H9 (cell line): ENCODE measurements at regions not wholly inside any gene's neighbourhood (a gene's known extent, or its start where the extent isn't known, plus 50 kb on each side); places are given as distances from the start of the nearest gene placed in this dataset.

ENCODE experiments used
- DNase-seq: peaks from one replicate; pipeline ENCODE4 v3.0.0-alpha.2; 2017
- H2AFZ ChIP-seq: one replicate; pipeline ENCODE4 v1.6.1; 2013; ENCODE audit warnings: mild to moderate bottlenecking, low read length, control low read depth, moderate library complexity
- H2AK5ac ChIP-seq: 2 replicates; pipeline ENCODE4 v1.6.1; 2013; ENCODE audit warnings: low read length, control low read depth, mixed read lengths; ENCODE audit not compliant: insufficient read length
- H2BK120ac ChIP-seq: one replicate; pipeline ENCODE4 v1.6.1; 2013; ENCODE audit warnings: low read depth, mild to moderate bottlenecking, low read length, control low read depth, inconsistent platforms; ENCODE audit not compliant: poor library complexity, severe bottlenecking
- H2BK12ac ChIP-seq: 2 replicates; pipeline ENCODE4 v1.6.1; 2013; ENCODE audit warnings: low read length, control low read depth, mixed read lengths, low read depth; ENCODE audit not compliant: insufficient read length
- H2BK15ac ChIP-seq: 2 replicates; pipeline ENCODE4 v1.6.1; 2013; ENCODE audit warnings: low read depth, low read length, control low read depth
- H2BK20ac ChIP-seq: one replicate; pipeline ENCODE4 v1.6.1; 2013; ENCODE audit warnings: low read depth, mild to moderate bottlenecking, low read length, control low read depth, inconsistent platforms; ENCODE audit not compliant: poor library complexity, severe bottlenecking
- H2BK5ac ChIP-seq: 2 replicates; pipeline ENCODE4 v1.6.1; 2013; ENCODE audit warnings: low read length, control low read depth, mixed read lengths; ENCODE audit not compliant: insufficient read length
- H3K14ac ChIP-seq: 2 replicates; pipeline ENCODE4 v1.6.1; 2013; ENCODE audit warnings: low read length, control low read depth; ENCODE audit not compliant: insufficient read depth
- H3K18ac ChIP-seq: 2 replicates; pipeline ENCODE4 v1.6.1; 2013; ENCODE audit warnings: low read depth, mild to moderate bottlenecking, mixed read lengths, low read length, control low read depth; ENCODE audit not compliant: insufficient read length
- H3K23ac ChIP-seq: 2 replicates; pipeline ENCODE4 v1.6.1; 2013; ENCODE audit warnings: low read length, control low read depth, mixed read lengths, low read depth; ENCODE audit not compliant: insufficient read length
- H3K23me2 ChIP-seq: 2 replicates; pipeline ENCODE4 v1.6.1; 2013; ENCODE audit warnings: low read depth, mild to moderate bottlenecking, mixed read lengths, low read length, control low read depth; ENCODE audit not compliant: insufficient read length, poor library complexity, severe bottlenecking
- H3K27ac ChIP-seq: 2 replicates; pipeline ENCODE4 v1.5.1; 2013; ENCODE audit warnings: low read length, control low read depth, mixed read lengths, low read depth; ENCODE audit not compliant: insufficient read length
- H3K27me3 ChIP-seq: 2 replicates; pipeline ENCODE4 v1.6.1; 2013; ENCODE audit warnings: low read length, control low read depth, inconsistent platforms; ENCODE audit not compliant: insufficient read depth
- H3K4ac ChIP-seq: 2 replicates; pipeline ENCODE4 v1.6.1; 2013; ENCODE audit warnings: low read depth, mild to moderate bottlenecking, control low read depth, inconsistent platforms, low read length, moderate library complexity
- H3K4me1 ChIP-seq: 2 replicates; pipeline ENCODE4 v1.6.1; 2013; ENCODE audit warnings: low read length, control low read depth, inconsistent platforms; ENCODE audit not compliant: insufficient read depth
- H3K4me2 ChIP-seq: 2 replicates; pipeline ENCODE4 v1.6.1; 2013; ENCODE audit warnings: low read length, control low read depth, mixed read lengths; ENCODE audit not compliant: insufficient read length, insufficient read depth
- H3K56ac ChIP-seq: 2 replicates; pipeline ENCODE4 v1.6.1; 2013; ENCODE audit warnings: low read depth, mild to moderate bottlenecking, mixed read lengths, low read length, control low read depth; ENCODE audit not compliant: insufficient read length
- H3K79me1 ChIP-seq: 2 replicates; pipeline ENCODE4 v1.6.1; 2013; ENCODE audit warnings: low read depth, mild to moderate bottlenecking, moderate library complexity, low read length, control low read depth, inconsistent platforms; ENCODE audit not compliant: insufficient read depth, poor library complexity, severe bottlenecking
- H3K79me2 ChIP-seq: 2 replicates; pipeline ENCODE4 v1.6.1; 2013; ENCODE audit warnings: low read length, control low read depth, inconsistent platforms; ENCODE audit not compliant: insufficient read depth
- H3K9ac ChIP-seq: 2 replicates; pipeline ENCODE4 v1.6.1; 2013; ENCODE audit warnings: low read length, control low read depth, mixed read lengths; ENCODE audit not compliant: insufficient read length; ENCODE audit errors: extremely low read depth
- H3K9me3 ChIP-seq: one replicate; pipeline ENCODE4 v1.6.1; 2013; ENCODE audit warnings: low read depth, low read length, inconsistent platforms; ENCODE audit not compliant: control insufficient read depth
- H3T11ph ChIP-seq: one replicate; pipeline ENCODE4 v1.6.1; 2013; ENCODE audit warnings: mild to moderate bottlenecking, low read length, control low read depth, inconsistent platforms
- H4K20me1 ChIP-seq: one replicate; pipeline ENCODE4 v1.6.1; 2013; ENCODE audit not compliant: control insufficient read depth, insufficient read length, insufficient read depth
- H4K5ac ChIP-seq: 2 replicates; pipeline ENCODE4 v1.6.1; 2013; ENCODE audit warnings: low read depth, mild to moderate bottlenecking, mixed read lengths, low read length, control low read depth; ENCODE audit not compliant: insufficient read length
- H4K8ac ChIP-seq: replicated peaks from 2 replicates; pipeline ENCODE4 v1.6.1; 2013; ENCODE audit warnings: low read length, control low read depth, mixed read lengths, low read depth; ENCODE audit not compliant: insufficient read length
- H4K91ac ChIP-seq: 2 replicates; pipeline ENCODE4 v1.6.1; 2013; ENCODE audit warnings: low read depth, mild to moderate bottlenecking, moderate library complexity, mixed read lengths, low read length, control low read depth; ENCODE audit not compliant: insufficient read length
- H3K27ac Mint-ChIP-seq, 3 experiments: 2 replicates in 2 of 3; 3 replicates in 1 of 3; pipeline ENCODE4 v1.8.0; 2020 to 2021; ENCODE audit warnings: mixed read lengths in 3 of 3, mild to moderate bottlenecking in 1 of 3, moderate library complexity in 1 of 3
- H3K27me3 Mint-ChIP-seq: 2 replicates; pipeline ENCODE4 v1.8.0; 2021; ENCODE audit warnings: low read depth, mild to moderate bottlenecking, moderate library complexity, mixed read lengths
- H3K36me3 Mint-ChIP-seq, 3 experiments: 2 replicates in 2 of 3; 3 replicates in 1 of 3; pipeline ENCODE4 v1.8.0; 2020 to 2021; ENCODE audit warnings: low read depth in 3 of 3, mixed read lengths in 3 of 3; ENCODE audit not compliant: insufficient read depth in 1 of 3
- H3K4me1 Mint-ChIP-seq, 2 experiments: 2 replicates each; pipeline ENCODE4 v1.8.0; 2020; ENCODE audit warnings: mixed read lengths in 2 of 2
- H3K4me3 Mint-ChIP-seq, 2 experiments: 2 replicates in 1 of 2; 3 replicates in 1 of 2; pipeline ENCODE4 v1.8.0; 2020 to 2021; ENCODE audit warnings: mild to moderate bottlenecking in 2 of 2, mixed read lengths in 2 of 2, moderate library complexity in 1 of 2
- H3K9me3 Mint-ChIP-seq, 2 experiments: 2 replicates in 1 of 2; 3 replicates in 1 of 2; pipeline ENCODE4 v1.8.0; 2020; ENCODE audit warnings: mild to moderate bottlenecking in 2 of 2, mixed read lengths in 2 of 2, moderate library complexity in 1 of 2
- WGBS: extraction: QIAGEN DNeasy Blood & Tissue Kit; methylation state at CpG from one replicate; pipeline ENCODE4 v1.1.7; 2013; ENCODE audit warnings: missing lambda C conversion rate, low lambda C conversion rate, mixed read lengths; ENCODE audit not compliant: insufficient read length; ENCODE audit errors: extremely low coverage; 5-methylcytosine and 5-hydroxymethylcytosine counted together
- TF ChIP-seq, protein P1 (sequence below): fragments of 200-600 bp; sonication (generic); conservative IDR thresholded peaks from 3 replicates; pipeline ENCODE4 v1.8.0; 2021; ENCODE audit warnings: antibody characterized with exemption, mild to moderate bottlenecking

DNA sequence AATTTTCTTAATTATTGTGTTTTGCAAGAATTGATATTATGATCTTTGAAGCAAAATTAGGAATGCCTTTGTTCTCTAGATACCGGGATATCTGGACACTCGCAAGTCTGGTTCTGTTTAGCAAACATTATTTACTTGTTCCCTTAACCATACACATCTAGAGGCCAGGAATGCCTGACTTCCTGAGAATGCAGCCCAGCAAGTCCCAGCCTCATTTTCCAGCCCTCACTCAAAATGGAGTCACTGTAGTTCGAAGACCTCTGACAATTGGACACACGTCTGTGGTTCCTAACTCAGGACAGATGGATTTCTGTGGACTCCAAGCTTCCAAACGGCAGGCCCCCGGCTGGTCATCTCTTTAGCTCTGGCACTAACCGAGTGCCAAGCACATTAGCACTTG, 355.4 kb upstream of the RBFOX1 start:
- Mint-ChIP-seq H3K36me3 (no peaks in the 10 kb centered on the region), H3K4me1 (peaks cover 3 to 4% of the 10 kb centered on the region in 2 experiments; a peak in 3 of 4 replicates), H3K27me3 (peaks cover 2% of the 10 kb centered on the region), H3K27ac (no peak overlapping the region; a peak in 1 of 7 replicates), H3K9me3 (peaks cover 2 to 5% of the 10 kb centered on the region in 2 experiments; a peak in 3 of 5 replicates), H3K4me3 (no peak overlapping the region)
- Histone ChIP-seq H3K27ac (no peak overlapping the region), H2BK12ac (no peak overlapping the region), H4K5ac (no peak overlapping the region), H3K23ac (no peak overlapping the region), H2BK20ac (no peak overlapping the region), H3K56ac (no peak overlapping the region), H3K14ac (no peak overlapping the region), H3K9ac (no peak overlapping the region), H3K79me1 (no peaks in the 10 kb centered on the region), H2AK5ac (no peak overlapping the region), H2BK15ac (no peak overlapping the region), H3K4me2 (no peak overlapping the region), H3K79me2 (no peaks in the 10 kb centered on the region), H3K9me3 (no peaks in the 10 kb centered on the region), H3K18ac (no peak overlapping the region), H2BK120ac (no peak overlapping the region), H2AFZ (no peak overlapping the region), H3K4ac (no peak overlapping the region), H3K23me2 (no peaks in the 10 kb centered on the region), H4K20me1 (no peaks in the 10 kb centered on the region), H2BK5ac (no peak overlapping the region), H4K91ac (no peak overlapping the region), H4K8ac (no peak overlapping the region), H3T11ph (no peak overlapping the region), H3K4me1 (no peaks in the 10 kb centered on the region), H3K27me3 (no peaks in the 10 kb centered on the region)
- TF ChIP-seq, protein P1, sequence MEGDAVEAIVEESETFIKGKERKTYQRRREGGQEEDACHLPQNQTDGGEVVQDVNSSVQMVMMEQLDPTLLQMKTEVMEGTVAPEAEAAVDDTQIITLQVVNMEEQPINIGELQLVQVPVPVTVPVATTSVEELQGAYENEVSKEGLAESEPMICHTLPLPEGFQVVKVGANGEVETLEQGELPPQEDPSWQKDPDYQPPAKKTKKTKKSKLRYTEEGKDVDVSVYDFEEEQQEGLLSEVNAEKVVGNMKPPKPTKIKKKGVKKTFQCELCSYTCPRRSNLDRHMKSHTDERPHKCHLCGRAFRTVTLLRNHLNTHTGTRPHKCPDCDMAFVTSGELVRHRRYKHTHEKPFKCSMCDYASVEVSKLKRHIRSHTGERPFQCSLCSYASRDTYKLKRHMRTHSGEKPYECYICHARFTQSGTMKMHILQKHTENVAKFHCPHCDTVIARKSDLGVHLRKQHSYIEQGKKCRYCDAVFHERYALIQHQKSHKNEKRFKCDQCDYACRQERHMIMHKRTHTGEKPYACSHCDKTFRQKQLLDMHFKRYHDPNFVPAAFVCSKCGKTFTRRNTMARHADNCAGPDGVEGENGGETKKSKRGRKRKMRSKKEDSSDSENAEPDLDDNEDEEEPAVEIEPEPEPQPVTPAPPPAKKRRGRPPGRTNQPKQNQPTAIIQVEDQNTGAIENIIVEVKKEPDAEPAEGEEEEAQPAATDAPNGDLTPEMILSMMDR = no peak
- WGBS = no CpG with 5 or more reads among the region's 7 CpGs
- no peak for DNase-seq
